ES-I3 (cell line): ENCODE measurements at regions not wholly inside any gene's neighbourhood (a gene's known extent, or its start where the extent isn't known, plus 50 kb on each side); places are given as distances from the start of the nearest gene placed in this dataset.

Experiments used
- H3K36me3 ChIP-seq: 2 replicates; pipeline ENCODE4 v1.6.1; 2013; ENCODE audit warnings: mild to moderate bottlenecking, low read length, control low read depth, moderate library complexity; ENCODE audit not compliant: insufficient read depth
- H3K4me1 ChIP-seq: 2 replicates; pipeline ENCODE4 v1.6.1; 2013; ENCODE audit warnings: mild to moderate bottlenecking, control low read depth, low read length; ENCODE audit not compliant: insufficient read depth
- H3K9ac ChIP-seq: 2 replicates; pipeline ENCODE4 v1.6.1; 2013; ENCODE audit warnings: low read depth, mild to moderate bottlenecking, low read length, moderate library complexity
- H3K9me3 ChIP-seq: 2 replicates; pipeline ENCODE4 v1.6.1; 2013; ENCODE audit warnings: mild to moderate bottlenecking, low read length, moderate library complexity; ENCODE audit not compliant: control insufficient read depth, insufficient read depth

GRCh38 chr13:33968520-33969507 lies 150.9 kb downstream of the RFC3 start:
- H3K4me1 ChIP-seq: no peaks in the 10 kb centered on the region
- H3K9ac ChIP-seq: no peak overlapping the region
- H3K9me3 ChIP-seq: no peaks in the 10 kb centered on the region
- H3K36me3 ChIP-seq: no peaks in the 10 kb centered on the region

DNA sequence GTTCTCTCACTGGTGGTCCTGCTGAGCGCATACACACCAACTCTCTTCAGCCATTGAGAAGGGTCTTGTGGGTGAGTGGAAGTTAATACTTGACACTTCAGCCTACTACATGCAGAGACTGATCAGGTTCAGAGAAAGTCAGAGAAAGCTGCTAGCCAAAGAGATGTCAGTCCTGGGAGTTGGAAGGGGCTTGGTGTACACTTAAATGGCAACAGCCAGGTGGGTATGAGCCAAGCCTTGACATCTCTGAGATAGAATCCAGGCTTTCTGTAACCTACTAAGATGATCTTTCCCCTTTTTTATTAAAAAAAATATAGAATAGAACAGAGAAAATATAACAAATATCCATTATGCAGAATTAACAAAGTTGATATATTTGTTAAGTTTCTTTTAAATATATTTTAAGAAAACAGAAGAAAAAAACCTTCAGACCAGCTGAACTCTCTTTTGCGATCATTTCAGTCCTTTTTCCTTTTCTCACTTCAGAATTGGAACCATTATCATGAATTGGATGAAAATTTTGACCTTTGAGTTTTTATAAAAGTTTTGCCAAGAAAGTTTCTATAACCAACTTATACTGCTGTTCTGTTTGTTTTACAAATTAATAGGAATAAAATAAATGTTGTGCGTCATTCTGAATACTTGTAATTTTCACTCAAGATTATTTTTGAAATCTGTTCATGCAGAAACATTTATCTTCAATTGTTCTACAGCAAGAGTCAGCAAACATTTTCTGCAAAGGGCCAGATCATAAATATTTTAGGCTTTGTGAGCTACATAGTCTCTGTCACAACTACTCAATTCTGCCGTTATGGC lies 153.0 kb downstream of the RFC3 start:
- Histone ChIP-seq H3K4me1 (no peaks in the 10 kb centered on the region), H3K9me3 (no peaks in the 10 kb centered on the region)

DNA sequence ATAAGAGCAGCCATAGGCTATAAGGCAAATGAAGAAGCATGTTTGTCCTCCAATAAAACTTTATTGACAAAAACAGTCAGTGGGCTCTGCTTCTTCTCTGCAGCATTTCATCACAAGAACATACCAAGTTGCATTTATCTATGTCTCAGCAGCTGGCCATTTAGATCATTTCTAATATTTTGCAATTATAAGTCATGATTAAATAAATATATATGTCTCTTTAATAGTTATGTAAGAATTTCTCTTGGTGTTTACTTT lies 153.5 kb downstream of the RFC3 start:
- Histone ChIP-seq H3K9ac (no peak overlapping the region), H3K36me3 (no peaks in the 10 kb centered on the region), H3K4me1 (no peaks in the 10 kb centered on the region), H3K9me3 (no peaks in the 10 kb centered on the region)

More for the DNA sequence above, 153.0 kb downstream of the RFC3 start:
- H3K9ac ChIP-seq: no peak overlapping the region
- H3K36me3 ChIP-seq: no peaks in the 10 kb centered on the region

DNA sequence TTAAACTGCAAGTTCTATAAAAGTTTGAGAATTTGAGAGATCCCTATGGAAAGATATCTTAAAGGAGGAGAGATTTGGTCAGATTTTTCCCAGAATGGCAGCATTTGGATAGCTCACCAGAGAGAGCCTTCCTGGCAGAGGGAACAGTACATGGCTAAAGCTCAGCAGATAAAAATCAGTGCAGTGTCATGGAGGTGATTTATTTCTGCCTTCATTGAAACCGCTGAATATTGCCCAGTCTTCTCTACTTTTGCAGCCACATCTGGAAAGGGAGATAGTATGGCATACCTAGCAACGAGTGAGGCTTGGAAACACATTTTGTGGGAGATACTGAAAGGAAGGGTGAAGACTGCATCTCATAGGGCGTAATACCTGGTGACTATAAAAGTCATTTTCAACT lies 155.2 kb downstream of the RFC3 start:
- no peak overlapping the region for H3K9ac ChIP-seq
- no peaks in the 10 kb centered on the region for H3K4me1 ChIP-seq
- no peaks in the 10 kb centered on the region for H3K36me3 ChIP-seq
- no peaks in the 10 kb centered on the region for H3K9me3 ChIP-seq

DNA sequence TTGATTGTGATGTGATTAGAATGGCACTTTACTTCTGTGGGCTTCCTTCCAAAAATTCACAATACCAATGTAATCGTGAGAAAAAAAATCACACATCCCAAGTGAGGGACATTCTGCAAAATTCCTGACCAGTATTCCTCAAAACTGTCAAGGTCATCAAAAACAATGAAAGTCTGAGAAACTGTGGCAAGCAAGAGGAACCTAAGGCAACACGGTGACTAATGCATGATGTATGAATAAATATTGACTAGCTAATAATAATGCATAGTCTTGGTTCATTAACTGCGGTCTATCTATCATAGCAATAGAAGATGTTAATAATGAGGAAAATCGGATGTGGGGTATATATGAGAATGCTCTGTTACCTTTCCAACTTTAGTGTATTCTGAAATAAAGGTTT lies 159.0 kb downstream of the RFC3 start:
- Histone ChIP-seq H3K9me3 (no peaks in the 10 kb centered on the region), H3K36me3 (no peaks in the 10 kb centered on the region; the same call in 1 of the 2 replicates), H3K9ac (no peak overlapping the region), H3K4me1 (no peaks in the 10 kb centered on the region)

DNA sequence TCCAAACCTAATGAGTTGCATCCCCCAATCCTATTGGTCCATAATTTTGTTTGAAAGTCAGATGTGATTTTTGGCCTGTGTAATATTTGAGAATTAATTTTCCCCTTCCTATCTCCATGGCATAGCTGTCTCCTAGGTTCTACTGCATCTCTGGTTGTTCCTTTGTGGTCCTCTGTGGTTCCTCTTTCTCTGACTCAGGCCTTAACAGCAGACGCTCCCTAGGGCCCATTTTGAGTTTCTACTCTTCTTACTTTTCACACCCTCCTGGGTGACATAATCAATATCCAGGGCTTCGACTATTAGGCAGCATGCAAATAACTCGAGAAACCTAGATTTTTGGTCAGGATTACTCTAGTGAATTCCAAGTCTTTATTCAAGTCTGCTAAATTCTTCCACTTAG lies 160.7 kb downstream of the RFC3 start:
- Histone ChIP-seq H3K9ac (no peak overlapping the region), H3K9me3 (no peaks in the 10 kb centered on the region), H3K36me3 (no peaks in the 10 kb centered on the region; the same call in 1 of the 2 replicates), H3K4me1 (no peaks in the 10 kb centered on the region)

DNA sequence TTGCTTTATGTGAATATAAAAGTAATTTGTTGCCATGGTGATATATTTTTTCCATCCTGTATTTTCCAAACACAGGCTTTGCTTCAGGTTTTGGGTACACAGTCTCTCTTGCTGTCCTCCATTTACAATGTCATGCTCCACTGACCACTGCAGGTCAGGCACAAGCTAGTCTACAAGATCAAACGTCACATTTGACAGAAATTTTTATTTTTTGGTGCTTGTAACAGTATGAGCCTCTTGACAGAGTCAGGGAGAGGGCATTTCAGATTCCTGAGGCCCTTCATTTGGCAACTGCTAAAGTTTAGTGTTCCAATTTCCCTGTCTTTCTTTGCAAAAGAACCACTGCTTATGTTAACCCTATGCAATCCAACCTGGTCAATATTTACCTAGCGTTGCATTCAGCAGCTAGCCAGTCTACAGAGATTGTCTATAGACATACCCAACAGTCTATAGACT lies 175.0 kb downstream of the RFC3 start:
- Histone ChIP-seq H3K9ac (no peak overlapping the region), H3K9me3 (no peaks in the 10 kb centered on the region), H3K36me3 (no peaks in the 10 kb centered on the region), H3K4me1 (no peaks in the 10 kb centered on the region)

DNA sequence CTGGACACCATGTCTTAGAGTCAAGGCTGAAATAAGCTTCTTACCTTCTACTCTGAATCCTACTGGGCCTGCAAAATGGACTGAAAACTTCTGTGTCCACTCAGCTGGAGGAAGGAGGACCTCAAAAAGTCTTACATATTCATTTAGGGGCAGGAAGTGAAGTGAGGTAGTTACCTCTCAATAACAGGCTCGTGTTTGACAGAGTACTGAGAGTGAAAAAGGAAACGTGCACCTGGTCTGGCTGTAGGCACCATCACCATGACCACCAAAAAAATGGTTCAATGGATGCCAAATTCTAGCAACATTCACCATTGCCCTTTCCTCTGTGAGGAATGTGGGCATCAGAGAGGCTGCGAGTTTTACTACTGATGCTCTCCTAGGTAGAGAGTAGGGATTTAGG lies 176.2 kb downstream of the RFC3 start:
- Histone ChIP-seq H3K36me3 (no peaks in the 10 kb centered on the region), H3K4me1 (no peaks in the 10 kb centered on the region), H3K9ac (no peak overlapping the region), H3K9me3 (no peaks in the 10 kb centered on the region)

DNA sequence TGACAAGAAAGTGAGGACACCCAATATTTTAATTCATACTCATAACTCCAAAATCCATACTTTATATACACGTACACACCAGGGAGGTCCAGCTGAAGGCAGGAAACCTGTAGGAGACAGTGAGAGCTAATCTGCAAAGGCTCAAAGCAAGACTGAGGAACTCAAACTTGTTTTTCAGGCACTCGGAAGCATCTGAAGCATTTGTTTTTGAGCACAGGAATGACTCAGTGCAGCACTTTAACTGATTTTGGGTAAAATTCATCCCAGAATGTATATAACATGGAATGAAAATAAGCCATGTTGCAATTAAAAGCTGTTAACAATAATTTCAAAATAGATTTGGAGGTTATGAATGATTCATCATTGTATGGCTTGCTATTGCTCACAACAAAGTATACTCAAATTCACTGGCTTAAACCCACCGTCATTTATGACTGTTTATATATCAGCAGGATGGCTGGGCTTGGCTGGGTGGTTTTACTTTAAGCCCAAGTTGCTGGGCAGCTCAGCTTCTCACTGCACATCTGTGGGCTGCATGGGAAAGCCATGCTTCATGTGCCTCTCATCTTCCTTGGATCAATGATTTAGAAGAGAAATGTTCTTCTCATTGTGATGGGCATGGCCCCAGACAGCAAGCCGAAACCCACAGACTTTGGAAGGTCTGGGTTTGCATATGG lies 177.0 kb downstream of the RFC3 start:
- no peak overlapping the region for H3K9ac ChIP-seq
- no peaks in the 10 kb centered on the region for H3K36me3 ChIP-seq
- no peaks in the 10 kb centered on the region for H3K9me3 ChIP-seq
- H3K4me1 ChIP-seq: no peaks in the 10 kb centered on the region

DNA sequence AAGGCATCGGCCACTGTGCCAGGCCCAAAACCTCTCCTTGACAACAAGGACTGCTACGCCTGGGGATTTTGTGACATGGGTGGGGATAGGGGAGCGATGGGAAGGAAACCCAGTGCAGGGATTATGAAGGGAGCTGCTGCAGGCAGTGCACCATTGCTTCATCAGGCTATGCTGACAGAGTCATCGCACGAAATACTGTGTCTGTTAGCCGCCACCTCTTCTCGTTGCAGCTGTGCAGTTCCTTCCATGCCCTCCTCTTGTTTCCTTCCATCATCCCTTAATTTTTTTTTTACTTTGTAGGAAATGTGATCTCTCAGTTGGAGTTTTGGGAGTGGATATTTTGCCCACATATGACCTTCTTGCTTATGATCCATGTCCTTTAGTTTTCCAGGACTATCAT lies 178.7 kb downstream of the RFC3 start:
- Histone ChIP-seq H3K9me3 (no peaks in the 10 kb centered on the region), H3K9ac (no peak overlapping the region), H3K36me3 (no peaks in the 10 kb centered on the region), H3K4me1 (no peaks in the 10 kb centered on the region)

DNA sequence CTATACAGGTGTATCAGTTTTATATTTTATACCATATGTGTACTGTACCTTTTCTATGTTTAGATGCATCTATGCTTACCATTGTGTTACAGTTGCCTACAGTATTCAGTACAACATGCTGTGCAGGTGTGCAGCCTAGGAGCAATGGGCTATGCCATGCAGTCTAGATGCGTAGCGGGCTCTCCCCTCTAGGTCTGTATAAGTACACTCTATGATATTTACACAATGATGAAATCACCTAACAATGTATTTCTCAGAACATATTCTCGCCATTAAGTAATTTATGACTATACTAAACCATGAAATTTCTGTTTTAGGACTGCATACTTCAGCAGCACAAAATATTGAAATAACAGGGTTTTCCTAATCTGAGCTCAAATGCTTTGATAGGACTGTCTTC lies 179.6 kb downstream of the RFC3 start:
- Histone ChIP-seq H3K9me3 (no peaks in the 10 kb centered on the region), H3K4me1 (no peaks in the 10 kb centered on the region), H3K9ac (no peak overlapping the region), H3K36me3 (no peaks in the 10 kb centered on the region)

- Histone ChIP-seq H3K36me3 (no peaks in the 10 kb centered on the region), H3K9me3 (no peaks in the 10 kb centered on the region)
Observed at GRCh38 chr13:33999811-34000605, 182.1 kb downstream of the RFC3 start.

GRCh38 chr13:34000955-34001354 lies 183.0 kb downstream of the RFC3 start:
- H3K9me3 ChIP-seq: no peaks in the 10 kb centered on the region
- no peaks in the 10 kb centered on the region for H3K36me3 ChIP-seq
- no peaks in the 10 kb centered on the region for H3K4me1 ChIP-seq
- no peak overlapping the region for H3K9ac ChIP-seq

More at GRCh38 chr13:33999811-34000605, 182.1 kb downstream of the RFC3 start:
- H3K4me1 ChIP-seq: no peaks in the 10 kb centered on the region
- no peak overlapping the region for H3K9ac ChIP-seq

- no peak overlapping the region for H3K9ac ChIP-seq
- no peaks in the 10 kb centered on the region for H3K9me3 ChIP-seq
- no peaks in the 10 kb centered on the region for H3K36me3 ChIP-seq
- H3K4me1 ChIP-seq: no peaks in the 10 kb centered on the region
Observed at GRCh38 chr13:34001389-34001788, 183.4 kb downstream of the RFC3 start.
